Vagina (tissue), 2 donors: ENCODE measurements at regions not wholly inside any gene's neighbourhood (a gene's known extent, or its start where the extent isn't known, plus 50 kb on each side); places are given as distances from the start of the nearest gene placed in this dataset.

Source experiments
- DNase-seq, 2 donors: peaks; one replicate each; pipeline ENCODE4 v3.0.0-alpha.2; 2017; ENCODE audit errors: extremely low spot score in 2 of 2
- H3K27ac ChIP-seq: fragments of 200-600 bp; sonication (generic); one replicate; pipeline ENCODE4 v1.5.1; 2019
- H3K27me3 ChIP-seq: fragments of 200-600 bp; sonication (generic); one replicate; pipeline ENCODE4 v1.5.1; 2019
- H3K36me3 ChIP-seq, 2 donors: fragments of 200-600 bp; sonication (generic); one replicate each; pipeline ENCODE4 v1.5.1; 2017 to 2019
- H3K4me1 ChIP-seq: fragments of 200-600 bp; sonication (generic); one replicate; pipeline ENCODE4 v1.5.1; 2019
- H3K4me3 ChIP-seq, 2 donors: fragments of 200-600 bp; sonication (generic); 1 replicate in 1 of 2; 2 replicates in 1 of 2; pipeline ENCODE4 v1.5.1; 2016 to 2019
- H3K9me3 ChIP-seq: fragments of 200-600 bp; sonication (generic); one replicate; pipeline ENCODE4 v1.5.1; 2019
- POLR2A ChIP-seq, 2 donors: fragments of 450-650 bp; IDR thresholded peaks; one replicate each; pipeline ENCODE4 v1.6.1; 2017; ENCODE audit warnings: antibody characterized with exemption in 2 of 2, mild to moderate bottlenecking in 2 of 2, moderate library complexity in 2 of 2
- POLR2AphosphoS5 ChIP-seq, 2 donors: sonication (generic); formaldehyde crosslinking; IDR thresholded peaks; one replicate each; pipeline ENCODE4 v1.9.0; 2017; ENCODE audit warnings: antibody characterized with exemption in 2 of 2, mild to moderate bottlenecking in 2 of 2, low read depth in 1 of 2; ENCODE audit not compliant: insufficient read depth in 1 of 2
- intact Hi-C: fragments of 100-400 bp; cut with DNase I; formaldehyde crosslinking; loops from one replicate; pipeline ENCODE4 v1.15.1; 2023
- TF ChIP-seq, protein P1 (sequence below), 3 experiments: fragments of 450-650 bp in 2 of 3; fragments of 200-600 bp in 1 of 3; sonication (generic) in 1 of 3; IDR thresholded peaks; one replicate each; pipeline ENCODE4 v1.5.1; 2017 to 2019; ENCODE audit warnings: antibody characterized with exemption in 3 of 3, mild to moderate bottlenecking in 2 of 3, moderate library complexity in 2 of 3

DNA sequence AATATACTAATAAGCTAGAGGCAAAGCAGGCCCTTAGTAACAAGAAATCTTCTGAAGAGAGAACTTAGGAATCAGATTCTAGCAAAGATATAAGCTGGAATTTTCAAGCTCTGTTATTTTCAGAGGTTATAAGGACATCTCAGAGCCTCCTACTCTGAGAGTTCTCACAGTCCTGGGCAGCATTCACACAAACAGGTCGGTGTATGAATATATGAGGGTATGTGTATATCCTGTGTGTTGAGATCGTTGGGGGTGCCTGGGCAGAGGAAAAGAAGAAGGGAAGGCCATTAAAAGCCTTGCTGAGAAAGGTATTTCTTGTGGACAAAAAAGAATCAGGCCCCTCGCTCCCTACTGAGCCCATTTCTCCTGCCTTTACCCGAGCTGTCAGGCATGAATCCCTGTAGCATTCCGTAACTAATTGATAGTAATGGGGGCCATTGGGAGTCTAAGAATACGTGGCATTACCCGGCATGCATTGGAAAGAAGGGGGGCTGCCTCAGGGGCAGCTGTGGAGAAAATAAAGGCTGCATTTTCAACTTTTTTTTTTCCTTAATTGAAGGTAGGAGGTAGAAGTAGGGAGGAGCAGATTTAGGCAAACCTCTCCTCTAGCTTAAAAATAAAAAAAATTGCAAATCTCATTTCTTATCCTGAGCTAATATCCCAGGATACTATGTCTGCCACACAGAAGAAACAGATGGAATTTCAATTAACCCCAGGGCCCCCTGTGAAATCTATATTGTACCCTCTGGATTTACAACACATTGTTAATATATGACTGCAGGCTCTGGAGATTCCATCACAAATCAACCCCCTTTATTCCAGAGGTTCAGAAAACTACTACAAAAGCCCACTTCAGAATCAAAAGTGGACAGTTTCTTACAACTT, 103.8 kb downstream of the GTPBP8 start:
- H3K9me3 ChIP-seq: no peaks in the 10 kb centered on the region
- intact Hi-C loops: no loop called here

DNA sequence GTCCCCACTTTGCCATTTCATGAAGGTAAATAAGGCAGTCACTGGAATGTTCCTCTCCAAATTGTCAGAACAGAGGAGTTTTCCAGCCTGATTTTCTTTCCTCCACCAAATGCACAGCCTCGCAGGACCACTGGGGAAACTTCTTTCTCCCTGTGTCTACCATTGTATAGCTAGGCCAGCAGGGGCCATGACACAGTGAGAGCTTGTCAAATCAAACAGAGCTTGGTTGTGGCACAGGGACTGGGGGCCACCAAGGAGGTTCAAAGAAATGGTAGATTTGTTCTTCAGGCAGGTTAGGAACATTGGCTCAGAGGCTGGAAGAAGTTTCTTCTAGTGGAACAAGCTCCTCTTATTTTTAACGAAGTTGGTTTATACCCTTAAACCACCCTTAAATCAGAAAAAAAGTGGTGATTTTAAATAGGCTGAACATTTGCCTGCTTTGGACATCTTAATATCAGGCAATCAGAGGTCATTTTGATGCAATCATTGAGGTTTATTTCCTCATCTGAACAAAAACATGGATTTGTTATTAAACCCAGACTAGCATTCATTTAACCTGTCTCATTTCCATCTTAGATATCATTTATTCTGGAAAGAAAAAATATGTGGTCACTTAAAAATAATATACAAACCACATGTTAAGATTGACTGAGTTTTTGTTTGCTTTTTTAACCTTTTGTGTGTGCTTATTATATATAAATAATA, 105.6 kb downstream of the GTPBP8 start:
- Histone ChIP-seq H3K27ac (no peak overlapping the region), H3K27me3 (no peaks in the 10 kb centered on the region), H3K4me1 (no peaks in the 10 kb centered on the region), H3K9me3 (no peaks in the 10 kb centered on the region), H3K36me3 (no peaks in the 10 kb centered on the region), H3K4me3 (no peak overlapping the region)
- DNase-seq: no peak
- intact Hi-C loops: no loop called here
- TF ChIP-seq, protein P1, sequence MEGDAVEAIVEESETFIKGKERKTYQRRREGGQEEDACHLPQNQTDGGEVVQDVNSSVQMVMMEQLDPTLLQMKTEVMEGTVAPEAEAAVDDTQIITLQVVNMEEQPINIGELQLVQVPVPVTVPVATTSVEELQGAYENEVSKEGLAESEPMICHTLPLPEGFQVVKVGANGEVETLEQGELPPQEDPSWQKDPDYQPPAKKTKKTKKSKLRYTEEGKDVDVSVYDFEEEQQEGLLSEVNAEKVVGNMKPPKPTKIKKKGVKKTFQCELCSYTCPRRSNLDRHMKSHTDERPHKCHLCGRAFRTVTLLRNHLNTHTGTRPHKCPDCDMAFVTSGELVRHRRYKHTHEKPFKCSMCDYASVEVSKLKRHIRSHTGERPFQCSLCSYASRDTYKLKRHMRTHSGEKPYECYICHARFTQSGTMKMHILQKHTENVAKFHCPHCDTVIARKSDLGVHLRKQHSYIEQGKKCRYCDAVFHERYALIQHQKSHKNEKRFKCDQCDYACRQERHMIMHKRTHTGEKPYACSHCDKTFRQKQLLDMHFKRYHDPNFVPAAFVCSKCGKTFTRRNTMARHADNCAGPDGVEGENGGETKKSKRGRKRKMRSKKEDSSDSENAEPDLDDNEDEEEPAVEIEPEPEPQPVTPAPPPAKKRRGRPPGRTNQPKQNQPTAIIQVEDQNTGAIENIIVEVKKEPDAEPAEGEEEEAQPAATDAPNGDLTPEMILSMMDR (IDR thresholded peaks at IDR 0.05): no peak
- TF ChIP-seq POLR2AphosphoS5 (IDR thresholded peaks at IDR 0.05; ENCODE audit: insufficient read depth in 1 of 2, low read depth in 1 of 2) (no peak), POLR2A (IDR thresholded peaks at IDR 0.05) (no peak)

More for the DNA sequence above, 103.8 kb downstream of the GTPBP8 start:
- no peaks in the 10 kb centered on the region for H3K4me1 ChIP-seq
- no peak overlapping the region for H3K27ac ChIP-seq
- TF ChIP-seq POLR2AphosphoS5 (IDR thresholded peaks at IDR 0.05; ENCODE audit: insufficient read depth in 1 of 2, low read depth in 1 of 2) (no peak), POLR2A (IDR thresholded peaks at IDR 0.05) (no peak)
- TF ChIP-seq, protein P1 (IDR thresholded peaks at IDR 0.05): no peak
- H3K4me3 ChIP-seq: no peak overlapping the region
- DNase-seq: no peak
- no peaks in the 10 kb centered on the region for H3K27me3 ChIP-seq
- no peaks in the 10 kb centered on the region for H3K36me3 ChIP-seq

DNA sequence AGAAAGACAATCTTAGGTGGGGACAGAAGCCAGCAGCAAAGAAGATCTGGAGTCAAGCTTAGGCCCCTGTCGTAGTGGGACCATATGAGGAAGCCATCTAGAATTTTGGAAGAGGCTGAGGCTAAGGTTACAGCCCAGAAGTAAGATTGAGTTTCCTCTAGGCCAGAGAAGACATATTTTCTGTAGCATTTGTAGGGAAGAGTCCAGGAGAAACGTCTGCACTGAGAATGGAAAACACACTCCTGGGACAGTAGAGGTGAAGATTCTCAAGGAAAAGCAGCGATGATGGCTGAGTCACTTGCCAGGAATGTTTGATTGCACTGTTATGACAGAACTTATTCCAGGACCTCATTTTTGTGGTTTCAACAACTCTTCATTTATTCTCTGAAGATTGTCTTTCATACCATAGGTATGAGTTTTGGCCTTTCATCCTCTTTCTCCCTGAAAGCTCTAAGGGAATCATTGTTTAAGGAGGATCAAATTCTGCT, 107.2 kb downstream of the GTPBP8 start:
- Histone ChIP-seq H3K4me1 (no peaks in the 10 kb centered on the region), H3K9me3 (no peaks in the 10 kb centered on the region), H3K27ac (no peak overlapping the region), H3K36me3 (no peaks in the 10 kb centered on the region), H3K4me3 (no peak overlapping the region), H3K27me3 (no peaks in the 10 kb centered on the region)
- intact Hi-C loops: no loop called here
- TF ChIP-seq POLR2AphosphoS5 (IDR thresholded peaks at IDR 0.05; ENCODE audit: insufficient read depth in 1 of 2, low read depth in 1 of 2): no peak
- TF ChIP-seq, protein P1 (IDR thresholded peaks at IDR 0.05): no peak
- TF ChIP-seq POLR2A (IDR thresholded peaks at IDR 0.05): no peak
- DNase-seq: no peak

DNA sequence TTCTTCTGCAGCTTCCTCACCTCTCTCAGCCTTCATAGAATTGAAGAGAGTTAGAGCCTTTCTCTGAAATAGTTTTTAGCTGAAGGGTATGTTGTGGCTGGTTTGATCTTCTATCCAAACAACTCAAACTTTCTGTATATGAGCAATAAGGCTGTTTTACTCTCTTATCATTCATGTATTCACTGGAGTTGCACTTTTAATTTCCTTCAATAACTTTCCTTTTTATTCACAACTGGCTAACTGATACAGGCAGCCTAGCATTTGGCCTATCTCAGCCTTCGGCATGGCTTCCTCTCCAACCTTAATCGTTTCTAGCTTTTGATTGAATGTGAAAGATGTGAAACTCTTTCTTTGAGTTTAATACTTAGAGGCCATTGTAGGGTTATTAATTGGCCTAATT, 109.3 kb downstream of the GTPBP8 start:
- no peaks in the 10 kb centered on the region for H3K9me3 ChIP-seq
- H3K4me3 ChIP-seq: no peak overlapping the region
- no peak overlapping the region for H3K27ac ChIP-seq
- DNase-seq: no peak
- TF ChIP-seq POLR2A (IDR thresholded peaks at IDR 0.05) (no peak), POLR2AphosphoS5 (IDR thresholded peaks at IDR 0.05; ENCODE audit: insufficient read depth in 1 of 2, low read depth in 1 of 2) (no peak)
- TF ChIP-seq, protein P1 (IDR thresholded peaks at IDR 0.05): no peak
- no peaks in the 10 kb centered on the region for H3K4me1 ChIP-seq
- no peaks in the 10 kb centered on the region for H3K27me3 ChIP-seq
- intact Hi-C loops: no loop called here
- H3K36me3 ChIP-seq: no peaks in the 10 kb centered on the region
